ENCODE measurements at regions not wholly inside any gene's neighbourhood (a gene's known extent, or its start where the extent isn't known, plus 50 kb on each side); places are given as distances from the start of the nearest gene placed in this dataset.

DNA sequence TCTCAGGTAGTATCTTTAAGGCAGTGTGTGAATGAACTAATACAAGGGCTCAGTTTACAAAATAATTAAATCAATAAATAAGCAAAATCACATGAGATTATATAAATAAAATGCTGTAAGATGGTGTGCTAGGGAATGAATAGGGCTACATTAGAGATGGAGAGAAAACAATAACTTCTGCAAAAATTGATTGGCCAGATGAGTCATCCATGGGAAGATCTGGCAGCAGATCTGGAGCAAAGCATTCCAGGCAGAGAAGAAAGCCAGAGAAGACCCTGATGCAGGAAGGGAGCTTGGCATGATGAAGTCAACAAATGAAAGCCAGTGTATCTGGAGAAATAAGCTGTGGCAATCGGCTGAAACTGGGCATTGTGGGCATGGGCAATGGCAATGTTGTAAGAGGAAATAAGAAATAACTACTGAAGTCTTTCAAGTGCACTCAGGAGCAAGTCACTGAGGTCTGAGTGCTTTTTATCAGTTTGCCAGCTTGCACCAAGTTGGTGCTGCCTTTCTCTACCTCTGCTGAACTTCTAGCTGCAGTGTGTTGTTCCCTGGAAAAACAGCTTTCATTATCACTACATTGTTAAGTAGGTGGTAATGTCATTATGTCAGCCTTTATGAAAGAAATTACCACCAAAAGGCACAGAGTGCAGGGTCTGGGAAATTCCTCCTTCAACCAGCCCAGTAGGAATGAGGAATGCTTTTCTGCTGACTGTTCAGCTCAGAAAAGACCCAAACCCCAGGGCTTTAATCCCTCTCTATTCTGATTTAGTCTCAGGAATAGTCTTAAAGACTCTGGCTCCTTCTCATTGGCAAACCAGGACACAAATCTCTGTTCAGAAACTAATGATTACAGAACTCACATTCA, 231.6 kb downstream of the HTR1B start:
- H3K27ac ChIP-seq, result no peak overlapping the region
- no peaks in the 10 kb centered on the region for H3K4me1 ChIP-seq
- TF ChIP-seq, protein P1, sequence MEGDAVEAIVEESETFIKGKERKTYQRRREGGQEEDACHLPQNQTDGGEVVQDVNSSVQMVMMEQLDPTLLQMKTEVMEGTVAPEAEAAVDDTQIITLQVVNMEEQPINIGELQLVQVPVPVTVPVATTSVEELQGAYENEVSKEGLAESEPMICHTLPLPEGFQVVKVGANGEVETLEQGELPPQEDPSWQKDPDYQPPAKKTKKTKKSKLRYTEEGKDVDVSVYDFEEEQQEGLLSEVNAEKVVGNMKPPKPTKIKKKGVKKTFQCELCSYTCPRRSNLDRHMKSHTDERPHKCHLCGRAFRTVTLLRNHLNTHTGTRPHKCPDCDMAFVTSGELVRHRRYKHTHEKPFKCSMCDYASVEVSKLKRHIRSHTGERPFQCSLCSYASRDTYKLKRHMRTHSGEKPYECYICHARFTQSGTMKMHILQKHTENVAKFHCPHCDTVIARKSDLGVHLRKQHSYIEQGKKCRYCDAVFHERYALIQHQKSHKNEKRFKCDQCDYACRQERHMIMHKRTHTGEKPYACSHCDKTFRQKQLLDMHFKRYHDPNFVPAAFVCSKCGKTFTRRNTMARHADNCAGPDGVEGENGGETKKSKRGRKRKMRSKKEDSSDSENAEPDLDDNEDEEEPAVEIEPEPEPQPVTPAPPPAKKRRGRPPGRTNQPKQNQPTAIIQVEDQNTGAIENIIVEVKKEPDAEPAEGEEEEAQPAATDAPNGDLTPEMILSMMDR (IDR thresholded peaks at IDR 0.05), result no peak
- H3K9me3 ChIP-seq, result no peaks in the 10 kb centered on the region
- no peaks in the 10 kb centered on the region for H3K36me3 ChIP-seq
- DNase-seq (ENCODE audit: low spot score in 2 of 2), result no peak
- H3K4me3 ChIP-seq, result no peak overlapping the region
- intact Hi-C loops (cut with DNase I), result no loop called here
- no peaks in the 10 kb centered on the region for H3K27me3 ChIP-seq

DNA sequence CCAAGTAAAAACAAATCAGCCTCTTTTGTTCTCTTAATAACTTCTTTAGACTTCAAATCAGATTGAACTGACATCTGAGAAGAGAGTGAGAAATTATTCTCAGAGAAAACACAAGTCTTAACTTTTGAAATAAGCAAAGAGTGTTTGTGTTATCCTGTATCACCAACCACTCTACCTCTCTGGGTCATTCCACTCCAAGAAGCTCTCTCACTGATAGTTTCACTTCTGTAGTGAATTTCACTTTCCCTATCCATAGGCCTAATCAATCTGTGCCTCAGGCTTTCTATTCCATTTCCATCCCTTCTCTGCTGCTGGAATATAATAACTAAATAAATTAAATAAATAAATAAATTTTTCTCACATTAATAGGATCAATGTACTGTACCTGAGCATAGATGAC, 235.0 kb downstream of the HTR1B start:
- H3K27ac ChIP-seq, result no peak overlapping the region
- H3K9me3 ChIP-seq, result no peaks in the 10 kb centered on the region
- no peaks in the 10 kb centered on the region for H3K36me3 ChIP-seq
- no peak overlapping the region for H3K4me3 ChIP-seq
- H3K4me1 ChIP-seq, result no peaks in the 10 kb centered on the region
- no peaks in the 10 kb centered on the region for H3K27me3 ChIP-seq
- TF ChIP-seq, protein P1 (IDR thresholded peaks at IDR 0.05), result no peak
- no peak for DNase-seq (ENCODE audit: low spot score in 2 of 2)
- intact Hi-C loops (cut with DNase I), result no loop called here

DNA sequence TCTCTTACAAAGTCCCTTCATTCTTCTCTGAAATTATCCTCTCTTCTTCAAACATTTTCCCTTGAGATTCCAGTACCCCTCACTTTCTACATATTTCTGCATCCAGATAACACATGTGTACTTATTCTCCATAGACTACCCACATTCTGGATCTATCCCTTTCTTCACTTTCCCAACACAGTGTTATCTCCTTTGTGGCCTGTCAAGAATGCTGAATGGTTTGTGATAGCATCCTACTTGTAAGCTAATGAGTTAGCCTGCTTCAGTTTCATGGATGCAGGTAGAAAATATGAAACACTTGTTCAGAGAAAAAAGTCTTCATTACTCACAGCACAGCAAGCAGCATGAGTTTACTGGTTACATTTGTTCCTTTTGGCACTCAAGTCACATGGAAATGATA, 245.4 kb downstream of the HTR1B start:
- H3K36me3 ChIP-seq, result no peaks in the 10 kb centered on the region
- no peak for DNase-seq (ENCODE audit: low spot score in 2 of 2)

DNA sequence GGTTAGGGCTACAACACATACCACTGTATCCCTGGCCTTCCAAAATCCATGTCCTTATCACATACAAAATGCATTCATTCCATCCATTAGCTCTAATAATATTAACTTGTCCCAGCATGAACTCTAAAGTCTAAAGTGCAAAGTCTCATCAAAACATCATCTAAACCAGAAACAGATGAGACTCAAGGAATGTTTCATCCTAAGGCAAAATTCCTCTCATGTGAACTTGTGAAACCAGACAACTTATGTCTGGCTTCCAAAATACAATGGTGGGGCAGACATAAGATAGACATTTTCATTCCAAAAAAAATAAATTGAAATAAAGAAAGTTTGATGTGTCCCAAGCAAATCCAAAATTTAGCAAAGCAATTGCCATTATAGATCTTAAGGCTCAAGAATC, 257.4 kb downstream of the HTR1B start:
- no peaks in the 10 kb centered on the region for H3K27me3 ChIP-seq
- intact Hi-C loops (cut with DNase I), result no loop called here
- no peak overlapping the region for H3K4me3 ChIP-seq
- no peaks in the 10 kb centered on the region for H3K36me3 ChIP-seq
- H3K27ac ChIP-seq, result no peak overlapping the region
- H3K9me3 ChIP-seq, result no peaks in the 10 kb centered on the region
- no peak for DNase-seq (ENCODE audit: low spot score in 2 of 2)
- TF ChIP-seq, protein P1 (IDR thresholded peaks at IDR 0.05), result no peak
- no peaks in the 10 kb centered on the region for H3K4me1 ChIP-seq

More for the DNA sequence above, 245.4 kb downstream of the HTR1B start:
- intact Hi-C loops (cut with DNase I), result no loop called here
- Histone ChIP-seq H3K4me1 (no peaks in the 10 kb centered on the region), H3K27me3 (no peaks in the 10 kb centered on the region), H3K27ac (no peak overlapping the region), H3K4me3 (no peak overlapping the region), H3K9me3 (no peaks in the 10 kb centered on the region)
- TF ChIP-seq, protein P1 (IDR thresholded peaks at IDR 0.05), result no peak

DNA sequence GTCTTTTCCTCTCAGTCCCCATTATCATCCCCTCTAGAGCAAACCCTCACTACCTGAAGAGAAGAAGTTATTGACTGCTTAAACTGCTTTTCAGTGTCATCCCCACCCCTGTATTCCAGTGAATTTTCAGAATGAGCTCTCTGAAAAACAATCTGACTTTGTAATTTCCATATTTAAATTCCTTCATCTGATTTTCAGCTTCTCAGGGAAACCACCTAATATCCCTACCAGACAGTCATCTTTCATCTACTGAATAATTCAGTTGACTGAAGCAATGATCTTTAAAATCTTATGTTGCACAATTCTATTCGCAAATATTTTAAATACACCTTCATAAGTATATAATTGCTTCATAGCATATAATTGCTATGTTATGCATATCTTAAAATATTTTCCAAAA, 258.7 kb downstream of the HTR1B start:
- Histone ChIP-seq H3K9me3 (no peaks in the 10 kb centered on the region), H3K27ac (no peak overlapping the region), H3K27me3 (no peaks in the 10 kb centered on the region), H3K4me3 (no peak overlapping the region), H3K36me3 (no peaks in the 10 kb centered on the region), H3K4me1 (no peaks in the 10 kb centered on the region)
- TF ChIP-seq, protein P1 (IDR thresholded peaks at IDR 0.05), result no peak
- DNase-seq (ENCODE audit: low spot score in 2 of 2), result no peak
- intact Hi-C loops (cut with DNase I), result no loop called here
